ENCODE measurements at regions not wholly inside any gene's neighbourhood (a gene's known extent, or its start where the extent isn't known, plus 50 kb on each side); places are given as distances from the start of the nearest gene placed in this dataset.

- TF ChIP-seq YY1 (IDR thresholded peaks at IDR 0.05; ENCODE audit: low read depth) (no peak), NFIC (IDR thresholded peaks at IDR 0.05) (no peak), MAX (IDR thresholded peaks at IDR 0.05) (no peak)
Observed at GRCh38 chr1:187454010-187454409, 625.3 kb downstream of the PLA2G4A start.

GRCh38 chr1:187456446-187456845, 627.7 kb downstream of the PLA2G4A start:
- no peak for TF ChIP-seq TAF1 (IDR thresholded peaks at IDR 0.05; ENCODE audit: low read depth)
- TF ChIP-seq FOXM1 (IDR thresholded peaks at IDR 0.05; ENCODE audit: borderline replicate concordance, low read depth), result no peak
- no peak for TF ChIP-seq RAD21 (IDR thresholded peaks at IDR 0.05; ENCODE audit: low read depth)
- TF ChIP-seq YY1 (IDR thresholded peaks at IDR 0.05; ENCODE audit: low read depth), result no peak
- no peak for TF ChIP-seq EGR1 (IDR thresholded peaks at IDR 0.05)
- no peak for TF ChIP-seq CEBPB (IDR thresholded peaks at IDR 0.05)
- TF ChIP-seq CREB1 (IDR thresholded peaks at IDR 0.05; ENCODE audit: low read depth), result no peak
- no peak for TF ChIP-seq USF1 (IDR thresholded peaks at IDR 0.05)
- TF ChIP-seq MAX (IDR thresholded peaks at IDR 0.05), result no peak
- TF ChIP-seq TCF12 (IDR thresholded peaks at IDR 0.05; ENCODE audit: low read depth), result no peak

- no peak for TF ChIP-seq TEAD4 (IDR thresholded peaks at IDR 0.05)
- TF ChIP-seq CEBPB (IDR thresholded peaks at IDR 0.05), result no peak
Observed at GRCh38 chr1:187460093-187460492, 631.3 kb downstream of the PLA2G4A start.

- TF ChIP-seq NFIC (IDR thresholded peaks at IDR 0.05), result no peak
- TF ChIP-seq ZBTB7A (IDR thresholded peaks at IDR 0.05; ENCODE audit: low read depth), result no peak
- no peak for TF ChIP-seq CEBPB (IDR thresholded peaks at IDR 0.05)
- no peak for TF ChIP-seq RAD21 (IDR thresholded peaks at IDR 0.05; ENCODE audit: low read depth)
- no peak for TF ChIP-seq TCF12 (IDR thresholded peaks at IDR 0.05; ENCODE audit: low read depth)
- no peak for TF ChIP-seq TEAD4 (IDR thresholded peaks at IDR 0.05)
Observed at GRCh38 chr1:187464320-187464719, 635.6 kb downstream of the PLA2G4A start.

- TF ChIP-seq CREB1 (IDR thresholded peaks at IDR 0.05; ENCODE audit: low read depth) (no peak), FOXM1 (IDR thresholded peaks at IDR 0.05; ENCODE audit: borderline replicate concordance, low read depth) (no peak), TAF1 (IDR thresholded peaks at IDR 0.05; ENCODE audit: low read depth) (no peak), TEAD4 (IDR thresholded peaks at IDR 0.05) (no peak), EGR1 (IDR thresholded peaks at IDR 0.05) (no peak), MAX (IDR thresholded peaks at IDR 0.05) (no peak), TCF12 (IDR thresholded peaks at IDR 0.05; ENCODE audit: low read depth) (no peak), RAD21 (IDR thresholded peaks at IDR 0.05; ENCODE audit: low read depth) (no peak), YY1 (IDR thresholded peaks at IDR 0.05; ENCODE audit: low read depth) (no peak)
Observed at GRCh38 chr1:187465441-187465840, 636.7 kb downstream of the PLA2G4A start.

- TF ChIP-seq MAX (IDR thresholded peaks at IDR 0.05), result no peak
- no peak for TF ChIP-seq USF1 (IDR thresholded peaks at IDR 0.05)
- no peak for TF ChIP-seq CEBPB (IDR thresholded peaks at IDR 0.05)
- no peak for TF ChIP-seq YY1 (IDR thresholded peaks at IDR 0.05; ENCODE audit: low read depth)
- TF ChIP-seq CREB1 (IDR thresholded peaks at IDR 0.05; ENCODE audit: low read depth), result no peak
- no peak for TF ChIP-seq RAD21 (IDR thresholded peaks at IDR 0.05; ENCODE audit: low read depth)
- no peak for TF ChIP-seq REST (IDR thresholded peaks at IDR 0.05; ENCODE audit: low read depth)
Observed at GRCh38 chr1:187469836-187470235, 641.1 kb downstream of the PLA2G4A start.

- TF ChIP-seq TAF1 (IDR thresholded peaks at IDR 0.05; ENCODE audit: low read depth), result no peak
- TF ChIP-seq USF1 (IDR thresholded peaks at IDR 0.05), result no peak
- no peak for TF ChIP-seq NFIC (IDR thresholded peaks at IDR 0.05)
- no peak for TF ChIP-seq TCF12 (IDR thresholded peaks at IDR 0.05; ENCODE audit: low read depth)
- TF ChIP-seq FOXM1 (IDR thresholded peaks at IDR 0.05; ENCODE audit: borderline replicate concordance, low read depth), result no peak
- no peak for TF ChIP-seq REST (IDR thresholded peaks at IDR 0.05; ENCODE audit: low read depth)
- no peak for TF ChIP-seq YY1 (IDR thresholded peaks at IDR 0.05; ENCODE audit: low read depth)
- TF ChIP-seq EGR1 (IDR thresholded peaks at IDR 0.05), result no peak
- TF ChIP-seq TEAD4 (IDR thresholded peaks at IDR 0.05), result no peak
- TF ChIP-seq CREB1 (IDR thresholded peaks at IDR 0.05; ENCODE audit: low read depth), result no peak
Observed at GRCh38 chr1:187471555-187471954, 642.8 kb downstream of the PLA2G4A start.
